Fibroblast of lung (primary cell): ENCODE measurements at regions not wholly inside any gene's neighbourhood (a gene's known extent, or its start where the extent isn't known, plus 50 kb on each side); places are given as distances from the start of the nearest gene placed in this dataset.

Experiments used
- CTCF ChIP-seq, 2 donors: IDR thresholded peaks in 1 of 2; conservative IDR thresholded peaks in 1 of 2; 1 replicate in 1 of 2; 2 replicates in 1 of 2; pipeline ENCODE4 v1.5.1; 2011 to 2012; ENCODE audit warnings: low read length in 2 of 2, control low read depth in 1 of 2, inconsistent platforms in 1 of 2, low read depth in 1 of 2, mild to moderate bottlenecking in 1 of 2
- EZH2 ChIP-seq: IDR thresholded peaks from 2 replicates; pipeline ENCODE4 v1.5.1; 2012; ENCODE audit warnings: low read length, control low read depth, mild to moderate bottlenecking; ENCODE audit errors: missing control alignments

GRCh38 chr6:104306211-104306610 lies 553.5 kb downstream of the HACE1 start:
- TF ChIP-seq CTCF (conservative IDR thresholded peaks at IDR 0.05 in 1 of 2, IDR thresholded peaks at IDR 0.05 in 1 of 2; ENCODE audit: low read depth in 1 of 2, low read length in 2 of 2): no peak
- TF ChIP-seq EZH2: no peak
